ENCODE measurements at regions not wholly inside any gene's neighbourhood (a gene's known extent, or its start where the extent isn't known, plus 50 kb on each side); places are given as distances from the start of the nearest gene placed in this dataset.

GRCh38 chr7:24372961-24373955 is 89.3 kb downstream of the NPY start:
- WGBS (ENCODE audit: low lambda C conversion rate, missing lambda C conversion rate) = 84% methylated on average over 17 of the region's 17 CpGs
- Histone ChIP-seq H3K27me3 (peaks cover 5% of the 10 kb centered on the region), H3K4me1 (ENCODE audit: insufficient read depth) (no peaks in the 10 kb centered on the region), H3K9me2 (replicated peaks; ENCODE audit: insufficient read depth) (no peaks in the 10 kb centered on the region), H3K27ac (no peak overlapping the region), H3K79me2 (no peaks in the 10 kb centered on the region), H3K4me2 (no peak overlapping the region), H2AFZ (no peak overlapping the region), H4K20me1 (ENCODE audit: insufficient read depth, poor library complexity, severe bottlenecking) (no peaks in the 10 kb centered on the region), H3K36me3 (replicated peaks; ENCODE audit: insufficient read depth, low read depth) (no peaks in the 10 kb centered on the region), H3K4me3 (no peak overlapping the region), H3K9me3 (ENCODE audit: low read depth) (no peaks in the 10 kb centered on the region)
- TF ChIP-seq EZH2phosphoT487 (IDR thresholded peaks at IDR 0.05; ENCODE audit: low read depth, severe bottlenecking, unreplicated experiment) = no peak
- no peak for TF ChIP-seq CTCF (IDR thresholded peaks at IDR 0.05; ENCODE audit: poor library complexity)
- no peak for TF ChIP-seq EZH2 (IDR thresholded peaks at IDR 0.05; ENCODE audit: borderline replicate concordance)
- no peak for DNase-seq (ENCODE audit: low spot score)

- Histone ChIP-seq H3K4me1 (ENCODE audit: insufficient read depth) (no peaks in the 10 kb centered on the region), H2AFZ (no peak overlapping the region), H4K20me1 (ENCODE audit: insufficient read depth, poor library complexity, severe bottlenecking) (no peaks in the 10 kb centered on the region), H3K4me2 (no peak overlapping the region), H3K36me3 (replicated peaks; ENCODE audit: insufficient read depth, low read depth) (no peaks in the 10 kb centered on the region), H3K9me2 (replicated peaks; ENCODE audit: insufficient read depth) (no peaks in the 10 kb centered on the region), H3K27me3 (peaks cover 5% of the 10 kb centered on the region), H3K27ac (no peak overlapping the region), H3K79me2 (no peaks in the 10 kb centered on the region), H3K4me3 (no peak overlapping the region), H3K9me3 (ENCODE audit: low read depth) (no peaks in the 10 kb centered on the region)
- DNase-seq (ENCODE audit: low spot score) = no peak
- TF ChIP-seq EZH2 (IDR thresholded peaks at IDR 0.05; ENCODE audit: borderline replicate concordance) (no peak), CTCF (IDR thresholded peaks at IDR 0.05; ENCODE audit: poor library complexity) (no peak), EZH2phosphoT487 (IDR thresholded peaks at IDR 0.05; ENCODE audit: low read depth, severe bottlenecking, unreplicated experiment) (no peak)
- 83% methylated on average over 8 of the region's 8 CpGs for WGBS (ENCODE audit: low lambda C conversion rate, missing lambda C conversion rate)
These were observed 95.1 kb downstream of the NPY start for GRCh38 chr7:24378871-24379616.

GRCh38 chr7:24381894-24382505 is 98.0 kb downstream of the NPY start:
- H3K36me3 ChIP-seq (replicated peaks; ENCODE audit: insufficient read depth, low read depth) = no peaks in the 10 kb centered on the region
- DNase-seq (ENCODE audit: low spot score) = peak; percentile 54
- H4K20me1 ChIP-seq (ENCODE audit: insufficient read depth, poor library complexity, severe bottlenecking) = no peaks in the 10 kb centered on the region
- no peaks in the 10 kb centered on the region for H3K9me2 ChIP-seq (replicated peaks; ENCODE audit: insufficient read depth)
- H2AFZ ChIP-seq = no peak overlapping the region
- no peaks in the 10 kb centered on the region for H3K9me3 ChIP-seq (ENCODE audit: low read depth)
- no peak overlapping the region for H3K4me2 ChIP-seq
- no peaks in the 10 kb centered on the region for H3K79me2 ChIP-seq
- TF ChIP-seq EZH2 (IDR thresholded peaks at IDR 0.05; ENCODE audit: borderline replicate concordance) (no peak), CTCF (IDR thresholded peaks at IDR 0.05; ENCODE audit: poor library complexity) (peak; percentile 70), EZH2phosphoT487 (IDR thresholded peaks at IDR 0.05; ENCODE audit: low read depth, severe bottlenecking, unreplicated experiment) (no peak)
- H3K4me1 ChIP-seq (ENCODE audit: insufficient read depth) = no peaks in the 10 kb centered on the region
- H3K27ac ChIP-seq = no peak overlapping the region
- 50% methylated on average over 6 of the region's 6 CpGs for WGBS (ENCODE audit: low lambda C conversion rate, missing lambda C conversion rate)
- no peaks in the 10 kb centered on the region for H3K27me3 ChIP-seq
- no peak overlapping the region for H3K4me3 ChIP-seq

All from hepatocyte (in vitro differentiated cells).